ENCODE measurements at regions not wholly inside any gene's neighbourhood (a gene's known extent, or its start where the extent isn't known, plus 50 kb on each side); places are given as distances from the start of the nearest gene placed in this dataset.

DNA sequence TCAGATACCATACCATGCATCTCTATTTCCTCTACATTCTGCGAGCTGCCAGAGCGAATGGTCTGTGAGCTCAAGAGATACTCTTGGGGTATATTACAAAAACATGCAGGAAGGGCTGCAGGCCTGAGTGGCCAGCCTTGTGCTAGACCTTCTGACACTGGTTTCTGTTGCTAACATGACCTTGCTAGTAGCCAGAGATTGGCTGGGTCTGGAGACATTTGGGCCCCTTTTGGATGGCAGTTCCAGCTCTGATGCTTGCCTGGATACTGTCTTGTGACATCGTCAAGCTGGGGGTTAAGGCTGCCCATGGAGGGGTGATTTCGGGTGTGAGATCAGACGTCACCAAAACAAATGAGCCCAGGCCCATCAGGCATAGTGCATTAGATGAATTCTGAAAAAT lies 56.1 kb upstream of the FSTL4 start:
- no peak overlapping the region for H3K27ac Mint-ChIP-seq
- no peak overlapping the region for H3K4me3 Mint-ChIP-seq
- DNase-seq: no peak
- peaks cover 3% of the 10 kb centered on the region; the same call in 1 of the 2 replicates for H3K27me3 Mint-ChIP-seq (ENCODE audit: insufficient read depth)
- TF ChIP-seq CTCF (IDR thresholded peaks at IDR 0.05): no peak
- peaks cover 9% of the 10 kb centered on the region for H3K4me1 Mint-ChIP-seq (ENCODE audit: low read depth)
- no peaks in the 10 kb centered on the region for H3K9me3 Mint-ChIP-seq
- no peaks in the 10 kb centered on the region for H3K36me3 Mint-ChIP-seq (ENCODE audit: low read depth)

- H3K36me3 Mint-ChIP-seq (ENCODE audit: low read depth): no peaks in the 10 kb centered on the region
- H3K4me1 Mint-ChIP-seq (ENCODE audit: low read depth): peaks cover 9% of the 10 kb centered on the region
- no peak for DNase-seq
- no peak overlapping the region for H3K27ac Mint-ChIP-seq
- peaks cover 3% of the 10 kb centered on the region; the same call in 1 of the 2 replicates for H3K27me3 Mint-ChIP-seq (ENCODE audit: insufficient read depth)
- no peak overlapping the region for H3K4me3 Mint-ChIP-seq
- no peaks in the 10 kb centered on the region for H3K9me3 Mint-ChIP-seq
- no peak for TF ChIP-seq CTCF (IDR thresholded peaks at IDR 0.05)
These were observed 54.9 kb upstream of the FSTL4 start for GRCh38 chr5:133667217-133667616.

GRCh38 chr5:133665571-133665970 lies 53.2 kb upstream of the FSTL4 start:
- no peak for DNase-seq
- H3K36me3 Mint-ChIP-seq (ENCODE audit: low read depth): no peaks in the 10 kb centered on the region
- peaks cover 9% of the 10 kb centered on the region for H3K4me1 Mint-ChIP-seq (ENCODE audit: low read depth)
- no peak overlapping the region for H3K27ac Mint-ChIP-seq
- H3K4me3 Mint-ChIP-seq: no peak overlapping the region
- TF ChIP-seq CTCF (IDR thresholded peaks at IDR 0.05): no peak
- H3K27me3 Mint-ChIP-seq (ENCODE audit: insufficient read depth): peaks cover 3% of the 10 kb centered on the region; the same call in 1 of the 2 replicates
- no peaks in the 10 kb centered on the region for H3K9me3 Mint-ChIP-seq

DNA sequence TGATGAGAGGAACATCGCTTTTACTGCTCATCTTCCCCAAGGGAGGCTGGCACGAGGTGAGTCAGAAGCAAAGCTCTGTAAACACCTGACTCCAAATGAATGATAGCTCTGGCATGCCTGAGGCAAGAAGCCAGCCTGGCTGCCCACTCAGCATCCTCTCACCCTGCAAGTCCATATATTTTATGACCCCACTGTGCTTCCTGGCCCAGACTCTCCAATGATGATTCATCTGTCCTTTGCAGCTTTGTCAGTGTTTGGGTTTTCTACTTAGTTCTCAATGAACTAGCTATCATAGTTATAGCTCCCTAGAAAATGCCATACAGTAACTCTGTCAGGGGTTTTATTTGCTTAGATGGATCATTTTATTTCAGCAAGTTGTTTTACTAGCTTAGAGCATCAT lies 52.1 kb upstream of the FSTL4 start:
- peaks cover 3% of the 10 kb centered on the region; the same call in 1 of the 2 replicates for H3K27me3 Mint-ChIP-seq (ENCODE audit: insufficient read depth)
- no peak for TF ChIP-seq CTCF (IDR thresholded peaks at IDR 0.05)
- peak; percentile 64 for DNase-seq
- no peak overlapping the region for H3K4me3 Mint-ChIP-seq
- no peaks in the 10 kb centered on the region for H3K9me3 Mint-ChIP-seq
- no peak overlapping the region for H3K27ac Mint-ChIP-seq
- peaks cover 9% of the 10 kb centered on the region for H3K4me1 Mint-ChIP-seq (ENCODE audit: low read depth)
- no peaks in the 10 kb centered on the region for H3K36me3 Mint-ChIP-seq (ENCODE audit: low read depth)

DNA sequence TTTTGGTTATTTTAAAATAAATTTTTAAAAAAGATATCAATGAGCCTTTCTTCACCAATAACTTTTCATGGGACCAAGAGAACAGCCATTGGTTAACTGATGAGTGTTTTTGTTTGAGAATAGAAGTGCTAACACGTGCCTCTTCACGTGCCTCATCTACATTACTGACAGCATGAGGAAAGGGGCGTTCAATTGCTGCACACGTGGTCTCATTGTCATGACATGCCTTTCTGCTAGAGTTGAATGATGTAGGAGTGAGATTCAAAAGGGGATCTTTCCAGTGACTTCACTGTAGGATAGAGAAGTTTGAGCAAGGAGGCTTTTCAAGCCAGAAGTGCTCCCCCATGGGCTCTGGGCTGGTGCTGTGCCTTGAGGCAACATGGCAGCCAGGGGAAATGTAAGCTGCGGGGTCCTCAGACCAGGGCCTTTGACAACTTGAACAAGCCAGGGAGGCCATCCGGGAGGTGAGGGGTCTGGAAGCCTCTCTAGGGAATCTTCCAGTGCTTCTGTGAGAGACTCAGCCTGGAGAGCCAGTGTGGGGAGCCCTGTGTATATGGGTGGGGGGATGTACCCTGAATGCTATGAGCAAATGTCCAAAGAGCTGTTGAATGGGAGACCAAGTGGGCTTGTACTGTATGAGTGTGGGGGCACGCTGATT lies 51.2 kb upstream of the FSTL4 start:
- Mint-ChIP-seq H3K27me3 (ENCODE audit: insufficient read depth) (peaks cover 3% of the 10 kb centered on the region), H3K9me3 (no peaks in the 10 kb centered on the region), H3K27ac (no peak overlapping the region), H3K36me3 (ENCODE audit: low read depth) (no peaks in the 10 kb centered on the region), H3K4me1 (ENCODE audit: low read depth) (peaks cover 9% of the 10 kb centered on the region), H3K4me3 (no peak overlapping the region)
- DNase-seq: no peak
- no peak for TF ChIP-seq CTCF (IDR thresholded peaks at IDR 0.05)
